PC-3 (cell line): ENCODE measurements at regions not wholly inside any gene's neighbourhood (a gene's known extent, or its start where the extent isn't known, plus 50 kb on each side); places are given as distances from the start of the nearest gene placed in this dataset.

Experiments used
- ATAC-seq: fragments of 200-7000 bp; cut with Tn5 transposase; 2 replicates; pipeline ENCODE4 v1.9.1; 2020; ENCODE audit warnings: mild to moderate bottlenecking, moderate library complexity
- BruUV-seq: library from RNA; stranded (reverse); fragments of 400-500 nt; replicated peaks from 2 replicates; lab custom pipeline; 2021; lab: Mats Ljungman, UMichigan
- CTCF ChIA-PET: fragments of 300-600 bp; sonication (Branson Sonifier 250); formaldehyde crosslinking; loops from one replicate; lab custom pipeline; 2022; ENCODE audit warnings: antibody characterized with exemption; lab: Charles Lee
- POLR2A ChIA-PET: fragments of 300-600 bp; sonication (Branson Sonifier 250); formaldehyde crosslinking; loops from one replicate; lab custom pipeline; 2022; ENCODE audit warnings: antibody characterized with exemption; ENCODE audit not compliant: unreplicated experiment; lab: Charles Lee
- DNase-seq: peaks from one replicate; pipeline ENCODE4 v3.0.0-alpha.2; 2015
- H2AFZ ChIP-seq: fragments of 300-600 bp; sonication (generic); 2 replicates; pipeline ENCODE4 v1.6.0; 2016; ENCODE audit warnings: antibody characterized with exemption, low read length
- H3F3A ChIP-seq: fragments of 300-600 bp; sonication (generic); one replicate; pipeline ENCODE4 v1.6.0; 2017; ENCODE audit warnings: antibody characterized with exemption, low read length, control low read depth, mild to moderate bottlenecking; ENCODE audit not compliant: unreplicated experiment
- H3K27ac ChIP-seq: fragments of 300-600 bp; sonication (generic); 2 replicates; pipeline ENCODE4 v1.5.1; 2016; ENCODE audit warnings: mild to moderate bottlenecking, low read length
- H3K27me3 ChIP-seq: fragments of 300-600 bp; sonication (generic); 2 replicates; pipeline ENCODE4 v1.6.1; 2016; ENCODE audit warnings: low read length, mixed read lengths
- H3K36me3 ChIP-seq: fragments of 300-600 bp; sonication (generic); 2 replicates; pipeline ENCODE4 v1.6.1; 2016; ENCODE audit warnings: low read depth, mixed run types, low read length, mixed read lengths
- H3K4me1 ChIP-seq: fragments of 300-600 bp; sonication (generic); 2 replicates; pipeline ENCODE4 v1.5.1; 2016; ENCODE audit warnings: low read length; ENCODE audit not compliant: insufficient read depth
- H3K4me2 ChIP-seq: fragments of 300-600 bp; sonication (generic); 2 replicates; pipeline ENCODE4 v1.6.0; 2016; ENCODE audit warnings: low read length
- H3K4me3 ChIP-seq: fragments of 300-600 bp; sonication (generic); 2 replicates; pipeline ENCODE4 v1.5.1; 2016; ENCODE audit warnings: mild to moderate bottlenecking, low read length, mixed read lengths
- H3K79me2 ChIP-seq: fragments of 300-600 bp; sonication (generic); 2 replicates; pipeline ENCODE4 v1.6.1; 2017; ENCODE audit warnings: low read length, mixed read lengths
- H3K9ac ChIP-seq: fragments of 300-600 bp; sonication (generic); 2 replicates; pipeline ENCODE4 v1.6.0; 2016; ENCODE audit warnings: mild to moderate bottlenecking, low read length
- H3K9me2 ChIP-seq: fragments of 300-600 bp; sonication (generic); replicated peaks from 2 replicates; pipeline ENCODE4 v1.6.1; 2016; ENCODE audit warnings: mixed run types, low read length, mixed read lengths
- H3K9me3 ChIP-seq: fragments of 300-600 bp; sonication (generic); 2 replicates; pipeline ENCODE4 v1.6.1; 2016; ENCODE audit warnings: low read length, mixed read lengths
- H4K20me1 ChIP-seq: fragments of 300-600 bp; sonication (generic); 2 replicates; pipeline ENCODE4 v1.6.1; 2016; ENCODE audit warnings: low read length, mixed read lengths
- EZH2 ChIP-seq: fragments of 300-600 bp; sonication (generic); IDR thresholded peaks from one replicate; pipeline ENCODE4 v1.6.1; 2017; ENCODE audit warnings: antibody characterized with exemption, mild to moderate bottlenecking, low read length; ENCODE audit not compliant: unreplicated experiment
- EZH2phosphoT487 ChIP-seq: fragments of 300-600 bp; sonication (generic); IDR thresholded peaks from 2 replicates; pipeline ENCODE4 v1.6.1; 2018; ENCODE audit warnings: mild to moderate bottlenecking, antibody characterized with exemption, low read length, borderline replicate concordance
- intact Hi-C: fragments of 100-400 bp; cut with micrococcal nuclease; formaldehyde crosslinking; loops from 2 replicates; pipeline ENCODE4 v1.9.0; 2023
- TF ChIP-seq, protein P1 (sequence below): fragments of 300-600 bp; sonication (generic); conservative IDR thresholded peaks from 2 replicates; pipeline ENCODE4 v1.5.1; 2017; ENCODE audit warnings: antibody characterized with exemption, low read depth, mild to moderate bottlenecking, low read length

DNA sequence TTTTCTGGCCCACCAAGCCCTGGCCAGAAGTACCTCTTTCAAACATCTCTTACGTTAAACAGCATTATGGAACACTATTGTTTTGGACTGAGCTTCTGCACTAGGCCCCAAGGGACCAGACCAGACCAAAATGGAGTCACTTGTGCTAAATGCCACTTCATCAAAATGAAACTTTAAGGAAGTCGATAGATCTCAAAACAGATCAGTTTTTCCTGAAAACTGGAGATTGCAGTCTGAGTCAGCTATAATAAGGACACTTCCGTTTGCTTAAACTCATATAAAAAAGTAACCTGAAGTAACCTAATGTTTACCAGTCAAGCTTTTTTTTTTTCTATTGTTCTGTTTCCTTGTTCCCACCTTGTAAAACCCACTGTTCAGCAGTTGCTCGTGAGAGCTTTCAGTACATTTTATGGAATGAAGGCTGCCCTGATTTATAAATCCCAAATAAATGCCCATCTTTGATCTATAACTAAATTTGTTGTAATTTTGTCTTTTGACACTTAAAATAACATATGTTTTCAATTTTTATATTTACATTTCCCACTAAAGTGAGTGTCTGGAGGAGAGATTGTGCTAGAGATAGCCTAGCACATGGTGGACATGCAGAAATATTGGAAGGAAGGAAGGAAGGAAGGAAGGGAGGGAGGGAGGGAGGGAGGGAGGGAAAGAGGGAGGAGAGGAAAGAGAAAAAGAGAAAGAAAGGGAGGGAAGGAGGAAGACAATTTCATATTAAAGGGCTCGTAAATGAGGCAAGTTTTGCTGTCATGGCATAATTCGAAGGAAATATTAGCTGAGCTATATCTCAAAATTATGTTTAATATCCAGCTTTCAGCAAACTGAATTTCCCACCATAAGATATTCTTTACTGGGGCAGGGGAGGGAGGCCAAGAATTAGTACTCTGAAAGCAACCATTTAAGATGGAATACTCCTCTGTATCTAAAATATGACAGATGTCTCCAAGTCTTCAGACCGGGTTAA lies 77.0 kb upstream of the CXADR start:
- Histone ChIP-seq H3K9ac (peak overlapping the region; percentile 11; the same call in 1 of the 2 replicates), H3K9me2 (no peaks in the 10 kb centered on the region), H2AFZ (peak overlapping the region; percentile 59), H3K36me3 (no peaks in the 10 kb centered on the region), H4K20me1 (no peaks in the 10 kb centered on the region), H3K4me2 (peak overlapping the region; percentile 18; the same call in 1 of the 2 replicates), H3K79me2 (no peaks in the 10 kb centered on the region), H3K4me3 (no peak overlapping the region), H3K27me3 (no peaks in the 10 kb centered on the region), H3K4me1 (peaks cover 15% of the 10 kb centered on the region), H3K27ac (peak overlapping the region; percentile 74), H3K9me3 (no peaks in the 10 kb centered on the region), H3F3A (peaks cover 3% of the 10 kb centered on the region)
- ChIA-PET POLR2A (no interaction called here), CTCF (no interaction called here)
- TF ChIP-seq EZH2phosphoT487 (no peak), EZH2 (no peak)
- TF ChIP-seq, protein P1, sequence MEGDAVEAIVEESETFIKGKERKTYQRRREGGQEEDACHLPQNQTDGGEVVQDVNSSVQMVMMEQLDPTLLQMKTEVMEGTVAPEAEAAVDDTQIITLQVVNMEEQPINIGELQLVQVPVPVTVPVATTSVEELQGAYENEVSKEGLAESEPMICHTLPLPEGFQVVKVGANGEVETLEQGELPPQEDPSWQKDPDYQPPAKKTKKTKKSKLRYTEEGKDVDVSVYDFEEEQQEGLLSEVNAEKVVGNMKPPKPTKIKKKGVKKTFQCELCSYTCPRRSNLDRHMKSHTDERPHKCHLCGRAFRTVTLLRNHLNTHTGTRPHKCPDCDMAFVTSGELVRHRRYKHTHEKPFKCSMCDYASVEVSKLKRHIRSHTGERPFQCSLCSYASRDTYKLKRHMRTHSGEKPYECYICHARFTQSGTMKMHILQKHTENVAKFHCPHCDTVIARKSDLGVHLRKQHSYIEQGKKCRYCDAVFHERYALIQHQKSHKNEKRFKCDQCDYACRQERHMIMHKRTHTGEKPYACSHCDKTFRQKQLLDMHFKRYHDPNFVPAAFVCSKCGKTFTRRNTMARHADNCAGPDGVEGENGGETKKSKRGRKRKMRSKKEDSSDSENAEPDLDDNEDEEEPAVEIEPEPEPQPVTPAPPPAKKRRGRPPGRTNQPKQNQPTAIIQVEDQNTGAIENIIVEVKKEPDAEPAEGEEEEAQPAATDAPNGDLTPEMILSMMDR, result no peak
- ATAC-seq (peak; percentile 57), DNase-seq (peak; percentile 72)
- intact Hi-C loops, result no loop called here
- no TSS peak for BruUV-seq

DNA sequence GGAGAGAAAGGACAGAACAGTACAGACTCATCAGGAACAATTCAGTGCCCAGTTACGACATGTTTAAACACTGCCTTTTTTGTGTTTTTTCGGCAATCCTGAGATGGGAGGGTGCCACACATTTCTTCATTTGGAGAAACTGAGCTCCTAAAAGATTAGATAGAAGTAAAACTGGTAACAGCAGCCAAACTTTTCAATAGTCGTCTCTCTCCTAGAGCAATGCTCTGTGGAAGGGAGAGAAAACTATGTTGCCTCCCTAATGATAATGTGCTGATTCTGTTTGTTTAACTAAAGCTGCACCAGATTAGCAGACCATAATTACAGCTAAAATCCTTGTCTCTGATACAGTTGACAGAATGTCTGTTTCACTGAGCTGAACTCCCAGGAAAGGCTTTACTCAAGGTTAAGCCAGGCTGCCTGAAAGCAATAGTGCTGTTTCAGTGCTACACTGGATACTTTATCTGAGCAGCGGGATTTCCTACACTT lies 76.2 kb upstream of the CXADR start:
- Histone ChIP-seq H3K27me3 (no peaks in the 10 kb centered on the region), H2AFZ (no peak overlapping the region), H3F3A (peaks cover 3% of the 10 kb centered on the region), H3K4me2 (no peak overlapping the region), H3K9ac (no peak overlapping the region; the same call in 1 of the 2 replicates), H3K36me3 (no peaks in the 10 kb centered on the region), H3K4me3 (no peak overlapping the region), H3K27ac (peak overlapping the region; percentile 74), H3K4me1 (peaks cover 23% of the 10 kb centered on the region), H3K9me2 (no peaks in the 10 kb centered on the region), H4K20me1 (no peaks in the 10 kb centered on the region), H3K79me2 (no peaks in the 10 kb centered on the region), H3K9me3 (no peaks in the 10 kb centered on the region)
- ChIA-PET POLR2A (no interaction called here), CTCF (no interaction called here)
- ATAC-seq (no peak), DNase-seq (no peak)
- intact Hi-C loops, result no loop called here
- TF ChIP-seq EZH2phosphoT487 (no peak), EZH2 (no peak)
- TF ChIP-seq, protein P1, result no peak
- BruUV-seq, result no TSS peak
